Left forelimb (tissue), 1 donor: ENCODE measurements at regions not wholly inside any gene's neighbourhood (a gene's known extent, or its start where the extent isn't known, plus 50 kb on each side); places are given as distances from the start of the nearest gene placed in this dataset.

ENCODE experiments used
- DNase-seq: peaks from one replicate; pipeline ENCODE4 v3.0.0-alpha.2; 2018; ENCODE audit warnings: low spot score

GRCh38 chr1:82950606-82951200 lies 1048.2 kb downstream of the TTLL7 start:
- no peak for DNase-seq

DNA sequence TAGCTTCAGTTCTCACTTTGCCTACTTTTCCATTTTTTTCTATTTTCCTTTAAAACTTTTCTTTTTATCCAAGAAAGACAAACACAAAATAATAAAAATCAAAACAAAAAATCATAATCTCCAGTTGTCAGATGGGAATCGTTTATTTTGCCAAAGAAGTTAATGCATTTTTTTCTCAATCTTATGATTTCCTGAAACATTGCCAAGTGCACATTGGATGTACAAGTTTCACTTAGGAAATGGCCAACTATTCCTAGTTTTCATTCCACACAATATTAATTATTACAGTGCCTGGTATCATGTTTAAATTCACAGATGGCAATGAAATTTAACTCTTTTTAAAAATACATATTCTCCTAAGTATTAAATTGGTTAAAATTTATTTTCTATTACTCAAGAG lies 1050.5 kb downstream of the TTLL7 start:
- no peak for DNase-seq

GRCh38 chr1:82947278-82947677 lies 1051.7 kb downstream of the TTLL7 start:
- no peak for DNase-seq

DNA sequence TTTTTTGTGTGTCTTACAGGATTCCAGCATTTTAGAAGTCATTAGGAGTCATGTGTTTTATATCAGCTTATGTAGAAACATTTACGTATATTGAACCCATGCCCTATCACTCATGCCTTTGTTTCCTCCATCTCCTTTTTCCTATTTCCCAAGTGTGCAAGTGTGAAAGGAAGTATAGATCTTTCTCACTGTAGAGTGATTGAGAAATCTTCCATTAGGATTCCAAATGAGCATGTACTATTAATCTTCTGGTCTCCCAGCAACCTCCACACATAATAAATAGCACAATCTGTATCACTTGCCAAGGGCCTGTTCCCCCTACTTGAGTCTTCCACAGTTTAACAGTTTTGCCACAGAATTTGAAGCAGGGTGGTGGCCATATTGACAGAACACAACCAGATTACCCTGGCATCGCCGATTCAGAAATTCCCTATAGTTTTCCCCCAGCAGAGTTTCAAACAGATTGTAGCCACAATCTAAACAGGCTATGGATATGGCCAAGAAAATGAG lies 1052.8 kb downstream of the TTLL7 start:
- DNase-seq: no peak

DNA sequence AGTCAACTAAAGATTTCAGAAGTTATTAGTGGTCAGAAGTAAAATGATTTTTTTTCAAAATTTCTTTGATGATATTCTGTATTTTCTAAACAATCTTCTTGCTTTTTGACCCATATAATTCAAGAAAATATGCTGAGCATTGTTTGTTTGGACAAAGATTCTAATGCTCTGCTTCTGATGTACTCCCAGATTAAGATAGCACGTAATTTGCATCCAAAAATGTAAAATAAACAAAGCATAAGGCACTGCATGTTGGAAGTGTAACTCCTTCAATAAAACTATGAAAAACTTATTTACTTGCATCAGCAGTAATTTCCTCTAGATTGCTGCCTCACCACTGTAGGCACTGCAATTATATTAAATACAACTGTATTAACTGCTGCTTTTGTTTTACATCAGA lies 1054.1 kb downstream of the TTLL7 start:
- DNase-seq: no peak

DNA sequence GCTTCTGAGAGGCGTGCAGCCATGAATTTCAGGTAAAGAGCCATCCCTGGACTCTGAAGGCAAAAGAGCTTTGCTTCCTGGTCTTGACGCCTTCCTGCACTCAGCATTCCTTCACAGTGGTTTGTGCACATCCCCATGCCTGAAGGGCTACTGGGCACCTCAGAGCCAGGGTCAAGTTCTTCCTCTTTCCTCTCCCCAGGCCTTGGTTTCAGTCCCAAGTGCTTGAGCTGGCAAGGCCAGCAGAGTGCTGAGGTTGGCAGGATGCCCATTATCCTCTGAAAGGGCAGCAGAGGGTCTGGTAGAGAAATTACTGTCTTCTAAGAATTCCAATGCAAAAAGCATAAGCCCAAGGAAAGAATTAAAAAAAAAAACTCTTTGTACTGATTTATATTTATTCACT lies 1064.9 kb downstream of the TTLL7 start:
- no peak for DNase-seq

DNA sequence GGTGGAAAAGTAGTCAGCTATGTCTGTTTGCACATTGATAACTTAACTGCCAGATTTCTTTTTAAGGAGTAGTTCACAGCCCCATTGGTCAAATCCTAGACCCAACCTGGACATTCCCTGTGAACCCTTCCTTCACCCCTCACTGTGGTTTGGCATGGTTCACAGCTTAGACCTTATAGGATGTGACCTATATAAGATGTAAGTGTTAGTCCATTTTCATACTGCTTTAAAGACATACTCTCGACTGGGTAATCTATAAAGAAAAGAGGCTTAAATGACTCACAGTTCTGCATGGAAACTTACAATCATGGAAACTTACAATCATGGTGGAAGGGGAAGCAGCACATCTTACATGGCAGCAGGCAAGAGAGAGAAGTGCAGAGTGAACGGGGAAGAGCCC lies 1066.2 kb downstream of the TTLL7 start:
- DNase-seq: no peak

- no peak for DNase-seq
These were observed 1066.7 kb downstream of the TTLL7 start for GRCh38 chr1:82932207-82932606.

DNA sequence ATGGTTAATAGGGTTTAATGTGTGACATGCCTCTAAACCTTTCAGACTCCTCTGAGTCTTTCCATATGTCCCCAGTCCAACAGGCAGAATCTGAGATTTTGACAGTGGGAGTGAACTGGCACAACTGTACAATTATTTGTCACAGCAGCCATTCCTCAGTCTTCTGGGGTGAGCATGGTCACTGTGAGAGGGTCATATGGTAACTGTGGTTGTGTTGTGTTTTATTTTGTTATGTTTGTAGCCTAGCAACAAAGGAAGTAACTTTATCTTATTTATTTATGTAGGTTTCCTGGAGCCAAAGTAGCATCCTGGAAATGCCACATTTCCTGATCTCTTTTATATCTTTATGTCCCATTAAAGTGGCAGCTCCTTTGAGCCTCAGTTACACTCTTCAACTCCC lies 1067.9 kb downstream of the TTLL7 start:
- DNase-seq: no peak

- no peak for DNase-seq
These were observed 1071.2 kb downstream of the TTLL7 start for GRCh38 chr1:82927753-82928152.

- no peak for DNase-seq
These were observed 1074.3 kb downstream of the TTLL7 start for GRCh38 chr1:82924666-82925065.

- no peak for DNase-seq
These were observed 1075.0 kb downstream of the TTLL7 start for GRCh38 chr1:82923931-82924330.

DNA sequence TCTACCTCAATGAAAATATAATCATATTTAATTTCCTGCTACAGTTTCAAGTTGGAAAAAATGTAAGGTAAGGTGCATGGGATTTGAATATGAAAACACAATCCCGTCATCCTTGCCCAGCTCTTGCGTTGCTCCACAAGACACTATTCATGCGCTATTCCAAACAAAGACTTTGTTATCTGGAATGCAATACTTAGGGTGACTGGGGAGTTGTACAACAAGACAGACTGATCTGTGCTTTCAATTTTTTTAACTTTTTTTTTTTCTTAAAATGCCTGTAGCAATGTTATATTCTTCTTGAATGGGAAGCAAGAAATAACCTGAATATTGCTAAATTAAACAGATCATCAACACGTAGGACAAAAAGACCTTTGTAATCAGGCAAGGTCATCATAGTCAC lies 1077.2 kb downstream of the TTLL7 start:
- DNase-seq: no peak

GRCh38 chr1:82920418-82921248 lies 1078.3 kb downstream of the TTLL7 start:
- DNase-seq: no peak

DNA sequence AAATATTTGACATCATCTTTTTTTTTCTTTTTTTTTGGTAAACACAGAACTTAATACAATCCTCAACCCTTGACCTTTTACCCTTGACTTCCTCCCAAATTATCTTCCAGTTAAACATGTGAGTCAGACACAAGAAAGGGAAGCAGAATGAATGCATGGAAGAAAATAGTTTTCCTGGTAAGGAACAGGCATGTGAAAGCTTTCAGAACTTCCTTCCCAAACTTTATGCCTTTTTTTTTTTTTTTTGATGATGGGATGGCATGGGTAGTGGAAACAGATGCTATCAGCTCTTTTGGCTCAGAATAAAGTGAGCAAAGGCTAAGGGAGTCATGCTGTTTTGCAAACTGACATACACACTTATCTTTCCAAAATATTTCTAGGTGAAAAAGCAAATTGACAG lies 1079.1 kb downstream of the TTLL7 start:
- no peak for DNase-seq

GRCh38 chr1:82907313-82907712 lies 1091.6 kb downstream of the TTLL7 start:
- no peak for DNase-seq

- DNase-seq: no peak
These were observed 1095.3 kb downstream of the TTLL7 start for GRCh38 chr1:82903626-82904025.

- no peak for DNase-seq
These were observed 1097.4 kb downstream of the TTLL7 start for GRCh38 chr1:82901561-82901960.

- DNase-seq: no peak
These were observed 1097.8 kb downstream of the TTLL7 start for GRCh38 chr1:82901118-82901517.

DNA sequence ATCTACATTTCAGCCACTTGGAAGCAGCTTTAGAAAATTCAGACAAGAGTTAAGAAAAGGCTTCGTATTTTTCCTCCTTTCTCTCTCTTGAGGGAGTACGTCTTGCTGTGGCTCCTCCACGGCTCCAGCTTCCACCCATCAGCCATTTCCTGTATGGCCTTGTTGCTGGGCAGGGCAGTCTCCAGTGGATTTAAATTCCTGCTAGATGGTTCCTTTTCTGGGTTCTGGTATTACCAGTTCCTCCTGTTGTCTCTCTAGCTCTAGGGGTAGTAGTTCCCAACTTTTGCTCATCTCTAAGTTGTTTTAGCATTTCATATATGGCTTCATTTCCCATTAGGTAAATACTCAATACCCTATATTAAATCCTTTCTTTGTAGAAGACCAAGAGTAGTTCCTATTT lies 1098.3 kb downstream of the ADGRL2 start:
- no peak for DNase-seq

GRCh38 chr1:82897549-82897948 lies 1096.8 kb downstream of the ADGRL2 start:
- DNase-seq: no peak

DNA sequence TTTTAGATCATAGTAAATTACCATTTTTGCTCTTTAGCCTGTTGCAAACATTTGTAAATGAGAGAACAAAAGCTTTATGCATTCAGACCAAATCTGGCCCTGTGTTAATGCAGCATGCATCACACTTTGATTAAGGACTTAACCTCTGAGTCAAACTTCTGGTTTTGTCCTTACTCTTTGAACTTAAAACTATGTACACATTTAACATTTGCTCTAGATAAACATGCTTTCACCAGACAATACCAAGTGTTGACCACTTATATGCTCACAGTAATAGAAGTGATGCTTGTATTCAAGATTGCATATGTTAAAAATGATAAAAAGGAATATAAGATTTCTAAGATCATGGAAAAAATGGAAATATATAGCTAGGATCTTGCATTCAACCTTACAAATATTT lies 1095.3 kb downstream of the ADGRL2 start:
- no peak for DNase-seq

DNA sequence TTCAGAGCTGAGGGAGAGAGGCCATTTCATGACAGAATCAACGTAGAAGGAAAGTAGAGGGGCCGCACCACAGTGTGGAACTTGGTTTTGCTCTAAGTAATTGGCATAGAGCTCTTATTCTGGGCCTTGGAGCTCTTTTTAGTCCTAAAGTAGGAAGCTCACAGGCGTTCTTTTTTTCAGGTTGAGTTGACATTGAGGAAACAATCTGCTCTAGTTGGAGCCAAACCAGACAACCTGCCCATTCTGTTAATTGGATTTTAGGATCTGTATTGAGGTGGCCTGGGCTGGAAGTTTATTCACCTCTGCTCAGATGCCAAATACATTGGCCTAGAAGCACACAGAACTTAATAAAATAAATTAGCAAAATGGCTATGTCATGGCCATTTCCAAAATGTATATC lies 1093.9 kb downstream of the ADGRL2 start:
- DNase-seq: no peak
